NCI-H345 treated with DMSO at 0.1 percent for 48 hours (cell line): ENCODE measurements at regions not wholly inside any gene's neighbourhood (a gene's known extent, or its start where the extent isn't known, plus 50 kb on each side); places are given as distances from the start of the nearest gene placed in this dataset.
"Not testable (repeated sequence)": the region's sequence is repeated elsewhere in the genome, so short reads cannot be mapped to it uniquely, and the experiment has no call there.

Experiments
- DNase-seq: peaks from one replicate; lab custom pipeline; 2025; ENCODE audit not compliant: unreplicated experiment; lab: John Stamatoyannopoulos, UW

DNA sequence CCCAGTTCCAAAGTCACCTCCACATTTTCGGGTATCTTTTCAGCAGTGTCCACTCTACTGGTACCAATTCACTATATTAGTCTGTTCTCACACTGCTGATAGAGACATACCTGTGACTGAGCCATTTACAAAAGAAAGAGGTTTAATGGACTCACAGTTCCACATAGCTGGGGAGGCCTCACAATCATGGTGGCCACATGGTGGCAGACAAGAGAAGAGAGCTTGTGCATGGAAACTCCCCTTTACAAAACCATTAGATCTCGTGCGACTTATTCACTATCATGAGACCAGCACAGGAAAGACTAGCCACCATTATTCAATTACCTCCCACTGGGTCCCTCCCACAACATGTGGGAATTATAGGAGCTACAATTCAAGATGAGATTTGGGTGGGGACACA lies 335.7 kb upstream of the SLC7A11 start:
- DNase-seq, result not testable (repeated sequence)

DNA sequence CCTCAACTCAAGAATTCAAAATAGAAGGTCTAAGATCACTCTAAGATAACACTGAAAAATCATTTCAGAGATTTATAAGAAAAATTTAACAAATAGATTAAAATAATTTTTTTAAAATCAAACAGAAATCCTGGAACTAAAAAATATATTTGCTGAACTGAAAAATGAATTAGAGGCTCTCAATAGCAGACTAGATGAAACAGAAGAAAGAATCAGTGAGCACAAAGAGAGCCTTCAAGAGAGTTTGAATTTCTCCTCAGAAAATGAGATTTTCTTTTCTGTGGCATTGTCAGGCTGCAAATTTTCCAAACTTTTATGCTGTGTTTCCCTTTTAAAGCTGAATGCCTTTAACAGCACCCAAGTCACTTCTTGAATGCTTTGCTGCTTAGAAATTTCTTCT lies 335.0 kb upstream of the SLC7A11 start:
- no peak for DNase-seq

DNA sequence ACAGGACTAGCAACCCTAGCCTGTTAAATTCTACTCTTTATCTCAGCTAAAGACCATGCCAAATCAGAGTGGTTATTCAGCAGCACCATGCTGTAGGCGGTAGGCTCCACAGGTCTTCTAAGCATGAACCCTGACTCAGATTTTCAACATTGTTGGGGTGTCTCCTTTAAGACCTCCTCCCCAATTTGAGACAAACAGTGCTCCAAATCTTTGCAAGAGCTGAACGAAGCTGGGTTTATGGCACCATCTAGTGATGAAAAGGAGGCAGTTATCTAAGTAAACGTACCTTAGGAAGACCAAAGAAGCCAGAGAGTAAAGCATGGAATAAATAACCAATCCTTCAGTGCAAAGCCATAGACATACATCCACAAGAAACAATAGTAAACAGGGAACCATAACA lies 334.5 kb upstream of the SLC7A11 start:
- no peak for DNase-seq

DNA sequence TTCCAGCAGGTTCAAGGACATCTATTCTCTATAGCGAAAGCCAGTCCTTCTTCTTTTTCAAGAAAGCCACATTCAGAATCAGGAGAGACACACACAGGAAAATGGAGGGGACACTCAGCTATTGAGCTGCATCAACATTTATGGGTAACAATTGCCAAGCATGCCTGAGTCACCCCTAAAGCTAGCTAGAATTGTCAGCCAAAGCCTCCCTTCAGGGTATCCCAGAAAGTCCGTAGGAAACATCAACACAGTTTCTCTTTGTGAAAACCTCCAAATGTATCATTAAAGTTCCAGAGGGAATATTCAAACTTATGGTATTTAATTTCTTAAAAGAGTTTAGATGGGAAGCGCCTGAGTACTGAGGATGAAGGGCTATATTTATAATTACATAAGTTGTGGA lies 331.1 kb upstream of the SLC7A11 start:
- DNase-seq, result no peak

DNA sequence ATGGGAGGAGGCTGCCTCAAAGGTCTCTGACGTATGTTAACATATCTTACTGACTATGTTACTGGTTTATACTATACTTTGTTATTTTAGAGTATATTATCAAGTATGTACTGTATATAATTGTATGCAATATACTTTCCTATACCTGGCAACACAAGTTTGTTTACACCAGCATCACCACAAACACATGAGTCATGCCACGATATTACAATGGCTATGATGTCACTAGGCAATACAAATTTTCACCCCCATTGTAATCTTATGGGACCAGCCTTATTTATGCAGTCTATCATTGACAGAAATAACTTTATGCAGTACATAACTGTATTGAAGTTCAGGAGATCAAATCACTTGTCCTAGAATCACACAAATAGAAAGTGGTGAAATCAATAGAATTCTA lies 329.9 kb upstream of the SLC7A11 start:
- DNase-seq, result no peak

DNA sequence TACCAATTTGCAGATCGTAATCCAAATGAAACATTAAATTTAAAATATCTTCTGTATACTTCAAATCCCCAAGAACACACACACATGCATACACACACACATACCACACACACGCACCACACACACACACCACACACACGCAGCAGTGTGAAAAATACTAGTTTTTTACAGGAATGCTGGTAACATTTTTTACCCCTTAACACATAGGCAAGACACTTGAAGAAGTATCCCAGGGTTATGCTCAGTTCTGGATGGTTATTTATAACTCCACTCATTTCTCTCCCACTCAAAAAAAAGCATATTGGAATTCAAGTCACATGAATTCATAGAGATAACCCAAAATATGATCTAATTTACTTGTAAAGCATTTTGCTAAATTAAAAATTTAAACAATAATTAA lies 325.5 kb upstream of the SLC7A11 start:
- DNase-seq, result no peak

DNA sequence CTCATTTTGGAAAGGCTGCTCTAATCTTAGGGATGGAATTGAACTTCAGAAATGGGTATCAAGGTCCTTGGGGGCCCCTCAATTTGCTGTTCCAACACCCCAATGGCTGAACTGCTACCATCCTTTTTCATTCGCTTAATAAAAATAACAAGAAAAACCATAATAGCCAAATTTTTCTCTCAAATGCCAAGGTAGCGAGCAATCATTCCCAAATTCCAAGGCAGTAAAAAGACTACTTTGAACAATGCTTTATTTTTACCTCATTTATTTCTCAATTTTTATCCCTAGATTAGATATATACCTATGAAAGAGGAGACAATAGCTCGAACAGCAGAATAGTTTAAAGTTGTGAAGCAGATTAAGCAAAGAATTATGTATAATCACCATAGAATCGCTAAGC lies 323.4 kb upstream of the SLC7A11 start:
- DNase-seq, result no peak

DNA sequence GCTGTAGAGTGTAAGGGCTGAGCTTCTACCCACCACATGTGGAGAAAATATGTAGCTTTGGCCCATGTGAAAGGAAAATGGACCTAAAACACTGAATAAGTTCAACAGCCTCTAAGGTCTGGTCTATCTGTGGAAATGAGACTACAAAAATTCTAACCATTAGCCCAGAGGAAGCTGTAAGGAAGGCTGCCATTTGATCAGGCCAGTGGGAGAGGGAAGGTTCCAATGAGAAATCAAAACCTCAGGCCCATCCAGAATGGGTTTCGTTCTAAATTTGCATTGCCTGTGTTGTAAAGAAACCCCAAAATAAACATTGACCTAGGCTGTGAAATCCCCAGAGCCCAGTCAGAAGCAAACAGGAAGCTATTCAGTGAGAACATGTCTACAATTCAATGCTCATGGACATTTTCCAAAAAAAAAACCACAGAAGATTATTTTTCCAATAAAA lies 320.4 kb upstream of the SLC7A11 start:
- no peak for DNase-seq

DNA sequence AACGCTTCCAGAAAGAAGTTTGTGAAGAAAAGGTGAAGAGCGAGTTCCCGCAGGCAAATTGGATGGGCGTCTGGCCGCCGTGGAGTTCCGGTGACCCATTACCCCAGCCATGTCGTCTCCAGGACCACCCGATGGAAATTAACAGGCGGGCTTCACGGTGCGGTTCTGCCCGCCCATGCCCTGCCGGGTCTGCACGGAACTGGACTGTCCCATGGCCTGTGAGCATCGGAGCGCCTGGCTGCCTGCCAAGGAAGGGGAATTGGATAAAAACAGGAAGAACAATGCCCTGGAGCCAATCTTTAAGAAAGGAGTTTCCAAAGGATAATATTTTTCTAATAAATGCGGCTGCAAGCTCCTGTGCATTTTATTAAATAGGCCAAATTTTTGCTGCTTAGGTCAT lies 319.8 kb upstream of the SLC7A11 start:
- no peak for DNase-seq

DNA sequence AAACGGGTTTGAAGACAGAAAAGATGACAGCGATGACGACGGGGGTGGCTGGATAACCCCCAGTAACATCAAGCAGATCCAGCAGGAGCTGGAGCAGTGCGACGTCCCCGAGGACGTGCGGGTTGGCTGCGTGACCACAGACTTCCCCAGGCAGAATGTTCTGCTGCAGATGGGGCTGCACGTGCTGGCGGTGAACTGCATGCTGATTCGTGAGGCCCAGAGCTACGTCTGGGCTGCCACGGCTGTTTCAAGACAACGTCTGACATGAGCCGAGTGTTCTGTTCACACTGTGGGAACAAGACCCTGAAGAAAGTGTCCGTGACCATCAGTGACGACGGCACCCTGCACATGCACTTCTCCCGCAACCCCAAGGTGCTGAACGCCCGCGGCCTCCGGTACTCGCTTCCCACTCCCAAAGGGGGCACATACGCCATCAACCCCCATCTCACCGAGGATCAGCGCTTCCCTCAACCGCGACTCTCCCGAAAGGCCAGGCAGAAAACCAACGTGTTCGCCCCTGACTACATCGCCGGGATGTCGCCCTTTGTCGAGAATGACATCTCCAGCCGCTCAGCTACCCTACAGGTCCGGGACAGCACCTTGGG lies 319.2 kb upstream of the SLC7A11 start:
- DNase-seq, result no peak

DNA sequence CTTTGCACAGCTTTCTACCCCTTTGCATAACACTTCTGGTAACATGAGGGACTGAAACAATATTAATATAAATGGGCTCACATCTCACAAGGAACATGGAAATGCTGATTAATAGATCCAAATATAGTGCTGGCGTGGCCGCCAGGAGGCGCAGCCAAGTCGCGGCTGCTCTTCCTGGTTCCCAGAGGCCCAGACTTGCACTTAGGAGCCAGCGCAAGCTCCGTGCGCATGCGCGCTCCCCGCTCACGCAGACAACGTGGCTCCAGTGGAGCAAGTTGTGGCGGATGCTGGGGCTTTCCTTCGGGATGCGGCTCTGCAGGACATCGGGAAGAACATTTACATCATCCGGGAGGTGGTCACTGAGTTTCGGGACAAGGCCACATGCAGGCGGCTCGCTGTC lies 318.3 kb upstream of the SLC7A11 start:
- no peak for DNase-seq

DNA sequence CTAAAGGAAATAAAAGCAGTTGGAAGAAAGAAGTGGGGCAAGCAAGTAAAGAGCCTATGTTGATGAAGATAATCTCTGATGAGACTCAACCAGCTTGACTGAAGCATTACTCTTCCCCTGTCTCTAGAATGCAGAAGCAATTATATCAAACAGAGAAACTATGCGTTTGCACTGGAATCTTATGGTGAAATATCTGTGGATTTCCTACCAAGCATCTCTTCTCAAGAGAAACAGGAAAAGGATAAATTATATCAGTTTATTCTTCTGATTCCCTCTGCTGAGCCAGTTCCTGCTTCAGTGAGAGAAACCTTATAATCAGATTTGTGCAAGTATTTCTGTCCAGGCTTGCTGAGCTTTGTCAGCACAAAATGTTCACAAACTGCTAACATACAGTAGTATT lies 316.7 kb upstream of the SLC7A11 start:
- DNase-seq, result no peak

DNA sequence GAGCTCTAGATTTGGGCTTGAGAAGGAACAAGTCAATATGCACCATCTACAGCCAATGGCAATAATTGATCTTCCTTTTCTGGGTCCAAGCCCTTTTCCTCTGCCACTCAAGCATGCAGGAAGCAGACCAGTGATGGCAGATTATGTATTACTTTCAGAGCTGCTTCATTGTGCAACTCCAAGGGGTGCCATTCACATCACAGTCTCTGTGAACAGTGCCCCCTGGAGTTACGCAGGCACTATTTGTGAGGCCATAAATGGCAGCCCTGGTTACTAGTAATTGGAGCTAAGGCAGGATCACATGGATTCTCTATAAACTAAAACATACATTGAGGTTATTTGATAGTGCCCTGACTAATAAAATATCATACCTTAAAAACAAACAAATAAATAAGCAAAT lies 313.4 kb upstream of the SLC7A11 start:
- DNase-seq, result no peak

DNA sequence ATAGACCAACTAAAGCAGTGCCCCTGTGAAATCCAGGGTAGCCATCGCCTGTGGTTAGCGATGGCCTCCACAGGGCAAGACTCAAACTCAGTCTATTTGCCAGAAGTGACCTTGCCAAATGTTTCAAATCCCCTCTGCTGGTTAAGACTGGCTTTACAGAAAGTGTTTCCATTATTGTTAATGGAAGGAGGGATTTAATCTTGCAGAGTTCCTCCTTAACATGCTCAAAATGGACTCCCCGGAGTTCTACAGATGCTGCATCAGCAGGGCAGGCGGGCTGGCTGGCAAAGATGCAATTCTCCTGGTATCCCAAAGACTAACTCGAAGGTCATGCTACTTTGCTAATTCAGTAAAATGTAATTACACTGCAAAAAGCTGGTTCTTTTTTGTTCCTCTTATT lies 313.0 kb upstream of the SLC7A11 start:
- no peak for DNase-seq

DNA sequence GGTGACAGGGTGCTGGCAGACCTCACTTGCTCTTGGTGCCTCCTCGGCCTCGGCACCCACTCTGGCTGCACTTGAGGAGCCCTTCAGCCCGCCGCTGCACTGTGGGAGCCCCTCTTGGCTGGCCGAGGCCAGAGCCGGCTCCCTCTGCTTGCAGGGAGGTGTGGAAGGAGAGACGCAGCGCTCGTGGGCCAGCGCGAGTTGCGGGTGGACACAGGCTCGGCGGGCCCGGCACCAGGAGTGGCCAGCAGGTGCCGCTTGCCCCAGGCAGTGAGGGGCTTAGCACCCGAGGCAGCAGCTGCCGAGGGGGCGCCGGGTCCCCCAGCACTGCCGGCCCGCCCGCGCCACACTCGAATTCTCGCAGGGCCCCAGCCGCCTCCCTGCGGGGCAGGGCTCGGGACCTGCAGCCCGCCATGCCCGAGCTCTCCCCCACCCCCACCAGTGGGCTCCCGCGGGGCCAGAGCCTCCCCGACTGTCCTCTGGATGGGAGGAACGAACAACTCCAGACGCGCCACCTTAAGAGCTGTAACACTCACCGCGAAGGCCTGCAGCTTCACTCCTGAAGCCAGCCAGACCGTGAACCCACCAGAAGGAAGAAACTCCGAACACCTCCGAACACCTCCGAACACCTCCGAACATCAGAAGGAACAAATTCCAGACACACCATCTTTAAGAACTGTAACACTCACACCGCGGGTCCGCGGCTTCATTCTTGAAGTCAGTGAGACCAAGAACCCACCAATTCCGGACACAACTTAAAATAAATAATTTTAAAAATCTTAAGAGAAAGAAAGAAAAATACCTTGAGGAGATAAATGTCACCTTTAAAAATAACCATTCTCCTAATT lies 311.1 kb upstream of the SLC7A11 start:
- DNase-seq, result no peak

DNA sequence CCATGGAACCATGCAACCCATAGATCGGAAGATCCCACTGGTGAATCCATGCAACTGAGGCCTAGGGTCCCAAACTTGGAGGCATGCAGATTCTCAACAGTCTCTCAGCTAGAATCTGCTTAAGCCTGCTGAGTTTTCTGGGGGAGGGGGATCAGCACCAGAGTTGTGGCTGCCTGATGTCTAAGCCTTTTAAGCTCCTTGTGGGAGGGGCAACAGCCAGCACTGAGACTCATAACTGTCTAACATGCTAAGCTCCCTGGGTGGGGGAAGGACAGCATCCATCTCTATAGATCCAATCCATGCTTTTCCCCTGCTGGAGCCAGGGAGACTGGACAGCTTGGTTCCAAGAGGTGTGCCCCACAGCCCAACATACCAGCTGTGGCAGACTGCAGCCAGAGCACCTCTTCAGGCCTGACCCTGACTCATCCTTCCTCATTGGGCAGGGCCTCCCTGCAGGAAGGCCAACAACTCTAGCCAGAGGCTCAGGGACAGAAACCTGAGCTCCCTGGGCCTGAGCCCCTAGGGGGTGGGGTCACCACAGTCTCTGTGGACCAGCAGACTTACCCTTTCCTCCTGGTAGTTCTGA lies 300.1 kb upstream of the SLC7A11 start:
- DNase-seq, result no peak

DNA sequence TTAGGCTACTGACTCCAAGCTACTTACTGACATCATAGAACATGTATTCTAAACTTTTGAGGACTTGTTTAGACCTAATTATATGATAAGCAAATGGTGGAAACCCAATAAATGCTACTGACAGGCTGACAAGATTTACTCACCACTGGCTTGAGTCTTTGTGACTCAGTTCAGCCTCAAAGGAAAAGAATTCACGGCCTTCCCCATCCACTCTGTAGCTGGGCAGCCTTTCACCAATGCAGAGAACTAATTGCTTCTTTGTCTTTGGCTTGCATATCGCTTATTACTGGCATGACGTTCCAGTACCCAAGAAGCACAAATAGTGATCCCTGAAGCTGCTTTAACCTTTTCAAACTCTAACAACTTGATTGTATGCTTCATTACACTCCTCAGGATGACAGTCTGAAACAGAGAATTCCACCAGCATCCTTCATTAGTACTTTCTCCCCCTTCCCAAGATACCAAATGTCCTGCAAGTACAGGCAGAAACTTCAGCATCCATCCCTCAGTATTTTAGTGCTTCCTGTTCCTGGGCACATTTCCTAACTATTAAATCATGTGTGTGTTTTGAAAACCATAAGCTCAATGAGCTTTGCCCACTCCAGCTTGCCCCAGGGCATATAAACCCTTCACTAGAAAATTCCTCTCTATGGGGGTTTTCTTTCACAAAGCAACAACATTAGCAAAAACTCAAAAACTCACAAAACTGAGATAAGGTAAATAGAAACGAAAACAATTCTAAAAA lies 298.1 kb upstream of the SLC7A11 start:
- no peak for DNase-seq

DNA sequence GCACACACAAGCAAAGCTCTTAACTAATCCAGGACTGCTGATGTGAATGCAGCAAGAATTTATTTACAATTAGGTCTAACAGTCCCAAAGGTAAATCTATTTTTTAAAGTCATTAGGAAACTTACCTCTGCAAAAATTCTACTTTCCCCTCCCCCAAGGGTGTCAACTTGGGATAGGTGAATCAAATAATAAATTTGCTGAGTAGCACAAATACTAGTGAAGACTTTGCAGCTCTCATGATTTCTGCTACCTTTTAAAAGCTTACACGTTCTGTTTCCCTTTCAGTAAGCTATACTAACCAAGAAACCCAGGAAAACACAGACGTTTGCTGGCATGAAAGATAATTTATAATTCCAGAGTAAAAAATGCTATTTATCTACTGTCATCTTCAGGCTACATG lies 296.6 kb upstream of the SLC7A11 start:
- DNase-seq, result no peak

DNA sequence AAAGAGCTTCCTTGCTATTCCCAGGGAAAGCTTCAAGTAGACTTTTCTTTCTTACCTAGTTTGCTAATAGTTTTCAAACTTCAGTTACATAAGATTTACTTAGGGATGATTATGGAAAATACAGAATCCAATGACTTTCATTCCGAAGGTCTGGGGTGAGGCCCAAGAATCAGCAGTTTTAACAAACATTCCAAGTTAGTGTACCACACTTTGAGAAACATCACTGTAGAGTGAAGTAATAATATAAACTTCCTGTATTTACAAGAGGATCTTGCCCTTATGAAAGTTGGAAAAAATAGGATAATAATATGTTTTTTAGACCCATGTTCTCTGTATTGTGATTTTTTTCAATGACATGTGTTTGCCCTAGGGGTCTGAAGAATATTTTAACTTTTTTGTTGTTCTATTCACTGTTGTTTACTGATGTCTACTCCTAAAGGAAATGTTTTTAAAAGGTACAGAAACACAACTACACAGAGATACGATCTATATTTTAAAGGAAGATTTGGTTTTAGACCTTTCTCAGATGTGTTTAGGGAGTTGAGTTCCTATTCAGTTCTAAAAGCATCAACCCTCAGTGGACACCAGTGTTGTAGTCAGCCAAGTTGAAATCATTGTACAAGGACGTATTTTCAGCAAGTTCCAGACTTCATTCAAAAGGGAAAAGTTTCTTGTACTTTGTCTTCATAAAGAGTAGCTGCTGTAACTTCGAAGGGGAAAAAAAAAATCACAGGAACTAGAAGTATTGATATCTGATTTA lies 295.8 kb upstream of the SLC7A11 start:
- no peak for DNase-seq

DNA sequence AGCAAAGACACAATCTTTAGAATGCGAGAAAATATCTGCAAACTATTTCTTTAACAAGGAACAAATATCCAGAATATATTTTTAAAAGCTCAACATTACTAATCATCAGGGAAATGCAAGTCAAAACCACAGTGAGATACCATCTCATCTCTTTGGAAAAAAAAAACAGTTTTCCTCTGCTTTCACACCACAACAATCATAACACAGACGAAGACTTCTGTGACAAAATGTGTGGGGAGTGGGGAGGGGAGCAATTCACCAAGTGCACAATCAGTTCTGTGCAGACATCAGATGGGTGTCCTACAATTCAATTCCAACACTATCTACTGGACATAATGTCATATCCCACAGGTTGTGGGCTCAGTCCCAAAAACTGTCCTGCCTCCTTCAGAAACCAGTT lies 293.2 kb upstream of the SLC7A11 start:
- DNase-seq, result no peak

DNA sequence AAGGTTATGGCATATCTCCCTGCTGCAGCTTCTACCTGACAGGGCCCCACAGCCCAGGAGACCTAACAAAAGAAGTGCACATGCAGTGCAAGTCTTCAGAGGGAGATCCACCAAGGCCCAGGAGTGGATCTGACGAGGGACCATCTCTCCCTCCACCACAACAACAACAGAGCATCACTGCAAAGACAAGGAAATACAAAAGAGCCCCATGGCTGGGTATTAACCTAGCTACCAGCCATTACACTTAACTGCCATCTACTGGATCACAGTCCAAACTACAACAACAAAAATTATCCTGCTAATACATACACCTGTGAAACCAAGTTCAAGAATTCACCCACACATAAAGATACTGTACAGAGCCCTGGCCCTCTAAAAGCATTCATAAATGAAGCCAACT lies 280.2 kb upstream of the SLC7A11 start:
- DNase-seq, result no peak
